IPS-15b (cell line): ENCODE measurements at regions not wholly inside any gene's neighbourhood (a gene's known extent, or its start where the extent isn't known, plus 50 kb on each side); places are given as distances from the start of the nearest gene placed in this dataset.

Source experiments
- H3K27me3 ChIP-seq: one replicate; pipeline ENCODE4 v1.6.1; 2013; ENCODE audit warnings: low read length; ENCODE audit not compliant: control insufficient read depth, insufficient read depth
- H3K36me3 ChIP-seq: one replicate; pipeline ENCODE4 v1.6.1; 2013; ENCODE audit warnings: low read length; ENCODE audit not compliant: control insufficient read depth, insufficient read depth
- H3K4me1 ChIP-seq: one replicate; pipeline ENCODE4 v1.6.1; 2013; ENCODE audit warnings: mild to moderate bottlenecking, low read length; ENCODE audit not compliant: control insufficient read depth, insufficient read depth
- H3K4me3 ChIP-seq: one replicate; pipeline ENCODE4 v1.5.1; 2013; ENCODE audit warnings: low read depth, low read length
- H3K9ac ChIP-seq: one replicate; pipeline ENCODE4 v1.6.1; 2013; ENCODE audit warnings: low read depth, mild to moderate bottlenecking, low read length
- H3K9me3 ChIP-seq: one replicate; pipeline ENCODE4 v1.6.1; 2013; ENCODE audit warnings: mild to moderate bottlenecking, low read length; ENCODE audit not compliant: control insufficient read depth, insufficient read depth

- H3K36me3 ChIP-seq, result no peaks in the 10 kb centered on the region
- no peak overlapping the region for H3K4me3 ChIP-seq
- peaks cover 10% of the 10 kb centered on the region for H3K4me1 ChIP-seq
- no peaks in the 10 kb centered on the region for H3K27me3 ChIP-seq
- peaks cover 8% of the 10 kb centered on the region for H3K9me3 ChIP-seq
- no peak overlapping the region for H3K9ac ChIP-seq
Observed at GRCh38 chr9:73219985-73220626, 68.4 kb downstream of the ANXA1 start.

GRCh38 chr9:73223594-73223993 is 71.9 kb downstream of the ANXA1 start:
- Histone ChIP-seq H3K4me1 (no peaks in the 10 kb centered on the region), H3K36me3 (no peaks in the 10 kb centered on the region), H3K4me3 (no peak overlapping the region), H3K27me3 (no peaks in the 10 kb centered on the region), H3K9ac (no peak overlapping the region), H3K9me3 (peaks cover 7% of the 10 kb centered on the region)

DNA sequence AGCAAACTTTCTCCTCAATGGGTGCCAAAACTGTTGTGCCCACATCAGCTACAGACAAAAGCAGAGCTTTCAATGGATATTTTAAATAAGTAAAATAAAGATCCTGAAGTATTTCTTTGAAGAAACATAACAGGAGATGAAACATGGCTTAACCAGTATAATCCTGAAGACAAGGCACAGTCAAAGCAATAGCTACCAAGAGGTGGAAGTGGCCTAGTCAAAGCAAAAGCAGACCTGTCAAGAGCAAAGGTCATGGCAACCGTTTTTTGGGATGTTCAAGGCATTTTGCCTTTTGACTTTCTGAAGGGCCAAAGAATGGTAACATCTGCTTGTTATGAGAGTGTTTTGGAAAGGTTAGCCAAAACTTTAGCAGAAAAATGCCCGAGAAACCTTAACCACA is 77.9 kb downstream of the ANXA1 start:
- Histone ChIP-seq H3K9ac (no peak overlapping the region), H3K27me3 (no peaks in the 10 kb centered on the region), H3K9me3 (no peaks in the 10 kb centered on the region), H3K4me1 (no peaks in the 10 kb centered on the region), H3K36me3 (no peaks in the 10 kb centered on the region), H3K4me3 (no peak overlapping the region)

DNA sequence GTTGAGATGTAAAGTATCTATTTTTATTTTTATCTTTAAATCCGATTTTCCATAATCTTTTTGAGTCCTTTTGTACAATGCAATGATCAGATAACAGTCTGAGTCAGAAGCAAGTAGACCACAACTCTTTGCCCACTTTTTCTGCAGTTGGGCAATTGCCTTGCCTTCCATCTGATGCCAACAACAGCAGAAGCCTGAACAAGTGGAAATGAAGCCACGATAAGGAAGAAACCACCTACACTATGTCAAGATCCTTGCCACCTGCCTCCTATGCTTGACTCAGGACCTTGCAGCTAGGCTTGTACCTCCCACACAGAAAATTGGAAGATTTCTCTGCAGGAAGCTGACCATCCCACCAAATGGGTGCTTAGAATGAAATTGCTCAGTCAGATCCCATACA is 78.6 kb downstream of the ANXA1 start:
- Histone ChIP-seq H3K27me3 (no peaks in the 10 kb centered on the region), H3K9me3 (no peaks in the 10 kb centered on the region), H3K4me3 (no peak overlapping the region), H3K9ac (no peak overlapping the region), H3K4me1 (no peaks in the 10 kb centered on the region), H3K36me3 (no peaks in the 10 kb centered on the region)

GRCh38 chr9:73231203-73231602 is 79.5 kb downstream of the ANXA1 start:
- Histone ChIP-seq H3K27me3 (no peaks in the 10 kb centered on the region), H3K4me3 (no peak overlapping the region), H3K36me3 (no peaks in the 10 kb centered on the region), H3K4me1 (no peaks in the 10 kb centered on the region), H3K9ac (no peak overlapping the region), H3K9me3 (no peaks in the 10 kb centered on the region)

DNA sequence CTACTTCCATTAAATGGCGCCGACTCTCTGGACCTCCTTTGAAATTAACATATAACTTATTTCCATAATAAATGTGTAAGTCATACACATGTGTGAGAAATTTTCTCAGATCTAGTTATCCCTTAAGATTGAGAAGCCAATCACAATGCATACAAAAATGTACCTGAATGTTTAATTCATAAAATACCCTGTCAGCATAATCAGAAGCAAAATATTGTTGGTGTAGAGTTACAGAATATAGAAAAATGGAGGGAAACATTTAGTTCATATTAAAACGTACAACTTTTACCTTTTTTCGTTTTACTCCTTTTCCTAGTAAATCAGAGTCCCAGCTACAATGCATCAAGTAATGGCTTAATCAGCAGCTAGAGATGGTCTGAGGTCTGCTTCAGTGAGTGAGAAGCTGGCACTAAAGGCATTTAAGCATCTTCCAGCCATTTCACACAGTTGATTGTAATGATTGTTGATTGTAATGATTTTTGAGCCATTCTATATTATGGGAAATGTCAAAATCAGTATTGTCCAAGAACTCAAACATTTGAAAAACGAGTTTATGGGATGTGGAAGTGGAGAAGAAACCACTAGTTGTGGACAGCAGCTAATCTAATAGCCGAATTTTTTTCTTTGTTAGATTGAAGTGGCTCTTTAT is 81.8 kb downstream of the ANXA1 start:
- Histone ChIP-seq H3K4me1 (no peaks in the 10 kb centered on the region), H3K36me3 (no peaks in the 10 kb centered on the region), H3K4me3 (no peak overlapping the region), H3K9ac (no peak overlapping the region), H3K27me3 (no peaks in the 10 kb centered on the region), H3K9me3 (no peaks in the 10 kb centered on the region)

GRCh38 chr9:73234008-73234360 is 82.3 kb downstream of the ANXA1 start:
- Histone ChIP-seq H3K9ac (no peak overlapping the region), H3K4me1 (no peaks in the 10 kb centered on the region), H3K9me3 (no peaks in the 10 kb centered on the region), H3K4me3 (no peak overlapping the region), H3K36me3 (no peaks in the 10 kb centered on the region), H3K27me3 (no peaks in the 10 kb centered on the region)

GRCh38 chr9:73237140-73237539 is 85.5 kb downstream of the ANXA1 start:
- H3K27me3 ChIP-seq, result no peaks in the 10 kb centered on the region
- H3K4me3 ChIP-seq, result no peak overlapping the region
- H3K9ac ChIP-seq, result no peak overlapping the region
- no peaks in the 10 kb centered on the region for H3K9me3 ChIP-seq
- H3K36me3 ChIP-seq, result no peaks in the 10 kb centered on the region
- no peaks in the 10 kb centered on the region for H3K4me1 ChIP-seq

- Histone ChIP-seq H3K36me3 (no peaks in the 10 kb centered on the region), H3K9ac (no peak overlapping the region), H3K27me3 (no peaks in the 10 kb centered on the region), H3K9me3 (no peaks in the 10 kb centered on the region), H3K4me1 (no peaks in the 10 kb centered on the region), H3K4me3 (no peak overlapping the region)
Observed at GRCh38 chr9:73239570-73240265, 88.1 kb downstream of the ANXA1 start.

- H3K27me3 ChIP-seq, result no peaks in the 10 kb centered on the region
- no peaks in the 10 kb centered on the region for H3K4me1 ChIP-seq
- H3K4me3 ChIP-seq, result no peak overlapping the region
- no peaks in the 10 kb centered on the region for H3K9me3 ChIP-seq
- no peak overlapping the region for H3K9ac ChIP-seq
- H3K36me3 ChIP-seq, result no peaks in the 10 kb centered on the region
Observed at GRCh38 chr9:73243078-73243477, 91.4 kb downstream of the ANXA1 start.

- no peaks in the 10 kb centered on the region for H3K9me3 ChIP-seq
- no peaks in the 10 kb centered on the region for H3K27me3 ChIP-seq
- H3K36me3 ChIP-seq, result no peaks in the 10 kb centered on the region
- no peak overlapping the region for H3K4me3 ChIP-seq
- H3K9ac ChIP-seq, result no peak overlapping the region
- H3K4me1 ChIP-seq, result no peaks in the 10 kb centered on the region
Observed at GRCh38 chr9:73259086-73259696, 107.5 kb downstream of the ANXA1 start.

GRCh38 chr9:73260506-73260905 is 108.8 kb downstream of the ANXA1 start:
- Histone ChIP-seq H3K9ac (no peak overlapping the region), H3K4me3 (no peak overlapping the region), H3K27me3 (no peaks in the 10 kb centered on the region), H3K9me3 (no peaks in the 10 kb centered on the region), H3K4me1 (no peaks in the 10 kb centered on the region), H3K36me3 (no peaks in the 10 kb centered on the region)
